PC-9 (cell line): ENCODE measurements at regions not wholly inside any gene's neighbourhood (a gene's known extent, or its start where the extent isn't known, plus 50 kb on each side); places are given as distances from the start of the nearest gene placed in this dataset.
"Not testable (repeated sequence)": the region's sequence is repeated elsewhere in the genome, so short reads cannot be mapped to it uniquely, and the experiment has no call there.

Experiments
- CTCF ChIP-seq: fragments of 200-600 bp; sonication (generic); conservative IDR thresholded peaks from 2 replicates; pipeline ENCODE4 v1.6.1; 2017; ENCODE audit warnings: mixed run types, antibody characterized with exemption, mild to moderate bottlenecking, moderate library complexity
- EZH2 ChIP-seq: fragments of 200-600 bp; sonication (generic); IDR thresholded peaks from 2 replicates; pipeline ENCODE4 v1.8.0; 2017; ENCODE audit warnings: antibody characterized with exemption, low read depth

GRCh38 chr10:31664071-31664470 is 264.6 kb downstream of the ARHGAP12 start:
- not testable (repeated sequence) for TF ChIP-seq CTCF, EZH2
